DMS 273 (cell line): ENCODE measurements at regions not wholly inside any gene's neighbourhood (a gene's known extent, or its start where the extent isn't known, plus 50 kb on each side); places are given as distances from the start of the nearest gene placed in this dataset.
A peak's percentile ranks its signal among the peaks of the same experiment; 100 is the strongest.

Experiments used
- DNase-seq: peaks from one replicate; lab custom pipeline; 2025; ENCODE audit not compliant: unreplicated experiment; lab: John Stamatoyannopoulos, UW

DNA sequence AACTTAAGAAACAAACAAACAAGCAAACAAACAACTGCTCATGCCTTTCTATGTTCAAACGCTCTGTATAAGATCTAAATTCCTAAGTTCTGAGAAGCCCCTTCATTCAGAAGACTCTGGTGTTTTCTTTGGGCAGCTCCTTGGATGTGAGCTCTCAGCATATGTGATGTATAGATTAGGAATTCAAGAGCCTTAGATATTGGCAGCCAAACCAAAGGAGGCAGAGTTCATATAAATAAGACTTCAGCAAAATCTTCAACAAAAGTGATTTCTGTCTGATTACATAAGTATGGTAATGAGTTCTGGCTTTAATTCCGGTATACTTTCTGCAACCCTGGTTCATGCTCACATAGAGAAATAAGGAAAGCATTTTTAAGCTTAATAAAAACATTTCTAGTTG is 145.6 kb downstream of the DYRK2 start:
- no peak for DNase-seq

DNA sequence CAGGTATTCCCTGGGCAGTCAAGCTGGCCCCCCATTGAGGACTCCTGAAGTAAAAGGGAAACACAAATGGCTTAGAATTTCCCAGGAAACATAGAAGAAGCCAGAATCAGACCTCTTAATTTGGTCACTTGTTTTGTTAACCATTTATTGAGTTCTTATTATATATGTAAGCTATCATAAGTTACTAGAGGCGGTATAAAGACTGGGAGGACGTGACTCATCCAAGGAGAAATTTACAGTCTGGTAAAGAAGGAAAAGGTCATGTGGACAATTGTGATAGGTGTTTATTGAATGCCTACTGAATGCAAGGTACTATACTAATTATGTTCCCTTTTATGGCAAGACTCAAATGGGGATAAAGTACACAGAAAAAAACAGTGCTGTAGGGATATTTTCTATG is 146.7 kb downstream of the DYRK2 start:
- DNase-seq, result no peak

DNA sequence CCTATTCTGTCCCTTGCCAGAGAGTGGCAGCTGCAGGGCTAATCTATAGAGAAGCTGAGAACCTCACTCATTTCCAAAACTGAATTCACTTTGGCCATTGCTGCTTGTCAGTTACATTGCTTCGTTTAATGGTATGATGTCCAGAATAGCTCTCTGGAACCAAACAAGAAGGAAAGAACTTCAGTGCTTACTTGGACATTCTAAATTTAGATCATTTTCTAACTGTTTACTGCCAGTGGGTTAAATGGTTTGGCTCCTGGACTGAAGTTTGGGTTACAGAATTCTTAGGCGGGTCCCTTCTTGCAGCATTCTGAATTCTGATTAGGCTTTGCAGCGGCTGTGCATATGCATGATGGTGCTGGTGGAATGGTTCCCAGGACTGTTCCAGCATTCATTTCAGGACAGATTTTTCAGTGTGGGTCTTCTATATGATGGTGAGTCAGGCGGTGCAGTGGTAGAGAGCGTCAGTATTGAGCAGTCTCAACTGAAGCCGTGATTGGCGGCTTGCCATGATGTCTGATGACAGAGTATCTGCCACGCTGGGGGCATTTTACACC is 148.7 kb downstream of the DYRK2 start:
- peak; percentile 52 for DNase-seq

DNA sequence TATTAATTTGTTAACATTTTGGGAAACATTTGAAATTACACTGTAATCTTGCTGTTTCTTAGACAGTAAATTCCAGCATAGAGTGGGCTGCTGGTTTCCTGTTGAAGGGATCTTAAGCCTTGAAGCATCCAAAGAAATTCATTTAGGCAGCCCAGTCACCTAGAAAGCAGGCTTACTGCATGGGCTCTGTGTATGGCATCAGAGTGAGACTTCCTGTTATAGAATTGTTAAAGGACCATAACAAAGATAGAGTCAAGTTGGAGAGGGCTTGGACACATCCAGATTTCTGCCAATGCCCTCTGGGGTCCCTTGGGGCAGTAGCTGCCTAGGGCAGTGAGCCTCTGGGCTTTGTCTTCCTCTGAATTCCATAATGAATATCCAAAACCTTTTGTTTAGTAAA is 149.2 kb downstream of the DYRK2 start:
- DNase-seq, result no peak

DNA sequence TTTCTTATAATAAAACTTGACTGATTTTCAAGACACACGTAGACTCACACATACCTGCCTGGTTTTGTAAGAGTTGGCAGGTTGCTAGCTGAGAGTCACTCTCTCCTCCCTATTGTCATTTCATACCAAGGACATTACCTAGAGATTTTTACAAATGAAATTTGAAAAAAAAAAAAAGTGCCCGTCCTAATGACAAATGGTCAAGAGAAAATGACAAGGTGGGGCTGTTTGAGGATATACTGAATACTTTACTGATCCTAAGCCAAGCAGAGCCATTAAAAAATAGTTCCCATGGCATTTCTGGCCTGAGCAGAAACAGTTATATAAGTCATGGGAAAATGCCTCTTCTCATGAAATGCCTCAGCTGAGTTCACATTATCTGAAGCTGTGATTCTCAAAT is 150.2 kb downstream of the DYRK2 start:
- no peak for DNase-seq

DNA sequence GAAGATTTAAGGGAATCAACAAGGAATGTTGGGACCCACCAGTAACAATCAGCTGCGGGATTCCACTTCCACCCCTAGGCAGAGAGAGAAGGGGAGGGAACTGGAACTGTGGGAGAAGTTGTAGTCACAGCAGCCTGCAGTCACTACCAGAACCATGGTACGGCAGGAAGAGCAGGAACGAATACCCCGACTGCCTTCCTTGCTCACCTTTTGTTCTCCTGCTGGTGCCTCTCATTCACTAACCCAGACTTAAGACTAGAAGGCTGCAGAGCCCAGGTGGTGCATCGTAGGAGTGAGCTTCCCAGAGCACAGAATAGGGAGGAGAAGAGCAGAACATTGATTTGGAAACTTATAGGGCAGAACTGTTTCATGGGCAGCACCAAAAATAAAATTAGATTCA is 154.2 kb downstream of the DYRK2 start:
- DNase-seq, result no peak

DNA sequence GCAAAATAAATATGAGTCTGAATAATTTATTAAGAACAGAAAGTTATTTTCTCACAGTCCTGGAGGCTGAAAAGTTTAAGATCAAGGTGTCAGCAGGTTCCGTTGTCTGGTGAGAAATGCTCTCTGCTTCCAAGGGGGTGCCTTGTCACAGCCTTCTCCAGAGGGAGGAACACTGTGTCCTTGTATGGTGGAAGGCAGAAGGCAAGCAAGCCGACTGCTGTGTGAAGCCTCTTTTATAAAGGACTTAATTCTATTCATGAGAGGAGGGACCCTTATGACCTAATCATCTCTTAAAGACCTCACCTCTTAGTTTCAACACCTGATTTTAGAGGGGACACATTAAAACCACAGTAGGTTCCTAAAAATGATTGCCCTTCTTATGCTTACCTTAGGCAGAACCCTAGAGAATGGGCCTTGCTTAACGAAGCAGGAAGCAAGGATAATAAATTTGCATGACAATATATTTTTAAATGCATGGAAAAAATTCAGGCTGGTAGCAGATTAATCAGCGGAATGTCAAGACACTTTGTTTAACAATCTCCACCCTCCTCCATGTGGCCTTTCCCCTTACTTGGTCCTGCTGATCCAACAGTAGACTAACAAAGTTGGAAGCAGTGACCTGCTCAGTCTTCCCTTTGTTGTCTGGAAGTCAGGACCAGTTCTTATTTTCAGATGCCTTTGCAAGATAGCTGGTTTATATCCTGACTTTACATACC is 154.9 kb downstream of the DYRK2 start:
- DNase-seq, result no peak

DNA sequence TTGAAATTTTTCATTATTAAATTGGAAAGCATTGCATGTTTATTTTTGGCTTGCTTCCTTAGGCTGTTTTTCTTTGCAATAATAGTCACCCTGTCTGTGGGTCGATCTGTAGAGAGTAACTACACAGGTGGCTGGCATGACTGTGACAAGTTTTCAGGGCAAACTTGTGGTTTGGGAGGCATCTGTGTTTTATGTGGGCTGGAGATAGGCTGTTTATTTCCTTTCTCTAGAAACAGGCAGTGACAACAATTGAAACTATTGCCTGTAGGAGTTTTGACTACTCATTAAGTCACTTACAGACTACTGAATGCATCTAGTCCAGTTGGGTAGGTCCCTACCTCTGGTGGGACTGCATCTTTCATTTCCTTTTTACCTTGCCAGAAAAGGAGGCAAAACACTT is 155.6 kb downstream of the DYRK2 start:
- no peak for DNase-seq

DNA sequence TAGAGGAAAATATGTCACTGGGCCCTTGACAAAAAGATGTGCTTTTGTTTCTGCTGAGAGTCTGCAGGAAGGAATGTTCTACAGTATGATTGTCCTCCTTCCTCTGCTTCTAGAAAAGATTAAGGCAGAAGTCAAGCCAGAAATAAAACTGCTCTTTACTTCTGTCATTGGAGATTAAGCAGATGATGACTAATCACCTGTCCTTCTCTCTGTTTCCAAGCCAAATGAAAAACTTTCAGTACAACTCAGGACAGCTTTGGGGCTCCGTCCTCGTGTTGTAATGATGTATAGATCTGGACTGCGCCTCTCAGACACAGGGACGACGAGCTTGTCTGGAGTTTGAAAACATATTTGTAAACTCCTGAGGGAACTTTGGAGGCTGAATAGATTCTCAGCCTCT is 159.3 kb downstream of the DYRK2 start:
- DNase-seq, result no peak

DNA sequence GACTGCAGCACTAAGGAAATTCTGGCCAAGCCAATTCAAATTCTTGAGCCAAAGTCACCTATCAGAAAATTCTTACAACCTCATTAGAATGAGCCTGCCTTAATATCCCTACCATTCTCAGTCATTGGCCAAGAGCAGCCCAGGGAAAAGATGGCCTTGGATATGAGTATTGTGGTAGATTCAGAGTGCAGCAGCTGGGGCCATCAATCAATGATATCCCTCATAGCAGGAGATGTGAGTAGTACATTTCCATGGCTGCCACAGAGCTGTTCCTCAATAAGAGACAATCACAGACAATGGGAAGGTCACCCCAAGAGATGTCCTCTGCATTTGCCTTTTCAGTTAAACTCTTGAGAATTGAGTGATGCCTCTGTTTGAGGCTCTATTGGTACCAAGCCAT is 161.6 kb downstream of the DYRK2 start:
- no peak for DNase-seq

DNA sequence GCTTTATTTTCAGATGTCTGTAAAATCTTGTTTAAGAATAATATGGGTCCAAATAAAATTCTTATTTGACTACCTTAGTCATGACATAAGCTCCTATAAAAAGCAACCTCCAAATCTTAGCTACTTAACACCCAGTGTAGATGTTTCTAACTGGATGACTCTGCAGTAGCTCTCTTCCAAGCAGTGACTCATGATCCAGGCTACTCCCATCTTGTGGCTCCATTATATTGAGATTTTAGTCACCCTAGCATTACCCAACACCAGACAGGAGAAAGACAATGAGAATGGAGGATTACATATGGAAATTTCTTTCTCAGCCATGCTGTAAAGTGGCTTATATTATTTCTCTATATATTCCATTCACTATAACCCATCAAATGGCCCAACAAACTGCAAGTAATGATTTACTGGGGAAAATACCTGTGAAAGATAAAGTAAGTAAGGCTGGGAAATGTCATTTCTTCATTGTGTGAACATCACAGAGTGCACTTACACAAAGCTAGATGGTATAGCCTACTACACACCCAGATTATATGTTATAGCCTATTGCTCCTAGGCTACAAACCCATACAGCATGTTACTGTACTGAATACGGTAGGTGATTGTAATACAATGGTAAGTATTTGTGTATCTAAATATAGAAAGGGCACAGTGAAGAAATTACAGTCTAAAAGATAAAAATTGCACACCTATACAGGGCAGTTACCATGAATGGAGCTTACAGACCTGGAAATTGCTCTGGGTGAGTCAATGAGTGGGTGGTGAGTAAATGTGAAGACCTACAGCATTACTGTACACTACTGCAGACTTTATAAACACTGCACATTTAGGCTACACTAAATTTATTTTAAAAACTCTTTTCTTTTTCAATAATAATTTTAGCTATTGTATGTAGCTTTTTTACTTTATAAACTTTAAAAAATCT is 163.2 kb downstream of the DYRK2 start:
- no peak for DNase-seq

DNA sequence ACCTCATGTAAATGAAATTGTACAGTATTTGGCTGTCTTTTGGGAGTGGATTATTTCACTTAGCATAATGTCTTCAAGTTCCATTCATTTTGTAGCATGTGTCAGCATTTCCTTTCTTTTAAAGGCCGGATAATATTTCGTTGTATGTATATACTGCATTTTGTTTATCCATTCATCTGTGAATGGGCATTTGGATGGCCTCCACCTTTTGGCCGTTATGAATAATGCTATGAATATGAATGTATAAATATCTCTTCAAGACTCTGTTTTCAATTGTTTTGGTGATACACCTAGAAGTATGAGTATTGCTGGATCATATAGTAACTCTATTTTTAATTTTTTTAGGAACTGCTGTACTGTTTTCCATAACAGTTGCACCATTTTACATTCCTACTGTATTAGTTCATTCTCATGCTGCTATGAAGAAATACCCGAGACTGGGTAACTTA is 164.9 kb downstream of the DYRK2 start:
- no peak for DNase-seq

DNA sequence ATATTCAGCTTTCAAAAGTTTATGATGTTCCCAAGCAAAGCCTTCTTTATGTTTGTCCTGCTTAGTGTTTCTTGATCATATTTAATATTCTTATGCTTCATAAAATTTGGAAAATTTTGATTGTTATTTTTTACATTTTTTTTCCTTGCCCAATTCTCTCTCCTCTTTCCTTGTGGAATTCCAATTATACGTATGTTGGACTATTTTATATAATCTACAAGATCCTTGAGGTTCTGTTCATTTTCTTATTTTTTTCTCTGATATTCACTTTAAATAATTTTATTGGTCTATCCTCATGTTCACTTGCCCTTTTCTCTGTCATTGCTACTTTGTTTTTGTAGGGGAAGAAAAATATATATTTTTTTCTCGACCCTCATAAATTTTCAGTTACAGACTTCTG is 167.7 kb downstream of the DYRK2 start:
- no peak for DNase-seq

DNA sequence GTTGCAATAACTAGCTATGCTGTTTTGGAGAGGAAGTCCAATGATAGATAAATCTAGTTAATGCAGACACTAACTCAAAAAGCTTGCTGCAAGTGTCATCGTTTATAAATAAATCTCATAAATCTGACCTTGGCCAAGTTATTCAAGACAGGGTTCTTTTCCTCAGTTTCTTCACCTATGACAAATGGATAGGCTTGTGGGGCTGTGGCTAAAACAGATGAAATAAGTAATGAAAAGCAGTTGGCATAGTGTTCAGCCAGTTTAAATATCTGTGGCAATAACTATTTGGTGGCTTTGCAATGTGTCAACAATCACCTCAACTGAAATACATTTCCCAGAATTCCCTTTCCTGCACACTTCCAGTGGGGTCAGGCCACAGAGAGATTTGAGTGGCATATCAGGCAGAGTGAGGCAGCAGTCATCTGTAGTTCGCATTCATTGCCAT is 169.9 kb downstream of the DYRK2 start:
- no peak for DNase-seq

DNA sequence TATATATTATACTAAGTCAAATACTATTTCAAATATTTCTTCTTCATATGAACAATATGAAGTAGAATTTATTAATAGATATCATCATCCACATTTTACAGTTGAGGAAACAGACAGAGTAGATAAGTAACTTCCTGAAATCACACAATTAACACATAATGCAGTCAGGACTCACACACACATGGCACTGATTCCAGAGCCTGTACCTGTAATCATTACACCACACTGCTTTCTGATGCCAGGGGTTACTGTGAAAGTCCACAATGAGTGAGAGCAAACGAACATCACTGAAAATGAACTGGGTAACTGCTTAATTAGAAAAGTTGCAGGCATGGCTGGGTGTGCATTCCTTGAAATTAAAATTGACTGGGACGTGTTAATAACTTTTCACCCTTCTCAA is 169.3 kb upstream of the IFNG-AS1 start:
- no peak for DNase-seq

DNA sequence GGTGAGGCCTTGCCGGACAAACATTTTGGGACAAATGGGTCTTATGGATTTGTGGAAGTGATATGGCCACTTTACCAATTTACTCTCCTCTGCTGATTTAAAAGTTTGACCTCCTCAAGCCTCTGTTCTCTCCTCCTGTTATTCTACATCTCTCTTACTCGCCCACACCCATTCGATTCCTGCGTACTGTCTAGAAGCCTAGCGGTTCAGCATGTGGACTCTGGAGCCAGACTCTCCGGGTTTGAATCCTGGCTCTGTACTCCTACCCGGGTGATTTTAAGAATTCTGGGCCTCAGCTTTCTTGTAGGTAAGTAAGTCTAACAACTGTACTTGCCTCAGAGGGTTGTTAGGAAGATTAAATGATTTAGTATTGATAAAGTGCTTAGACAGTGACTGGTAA is 168.6 kb upstream of the IFNG-AS1 start:
- DNase-seq, result no peak

DNA sequence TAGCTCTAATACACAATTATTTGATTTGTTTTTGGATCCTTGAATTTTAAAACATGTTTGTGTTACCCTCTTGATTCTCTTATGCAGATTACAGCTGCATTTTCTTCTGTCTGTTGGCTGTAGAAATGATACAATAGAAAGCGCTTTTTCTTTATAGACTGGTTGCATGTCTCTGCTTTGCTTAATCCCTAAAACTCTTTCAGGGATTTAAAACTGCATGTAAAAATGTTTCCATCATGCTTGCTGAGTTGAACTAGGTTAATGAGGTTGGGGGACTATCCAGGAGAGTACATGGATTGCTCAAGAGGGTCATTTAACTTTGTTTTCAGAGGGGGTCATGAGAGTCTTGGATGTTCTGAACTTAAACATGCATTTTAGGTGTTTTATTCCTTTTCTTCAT is 166.4 kb upstream of the IFNG-AS1 start:
- no peak for DNase-seq

DNA sequence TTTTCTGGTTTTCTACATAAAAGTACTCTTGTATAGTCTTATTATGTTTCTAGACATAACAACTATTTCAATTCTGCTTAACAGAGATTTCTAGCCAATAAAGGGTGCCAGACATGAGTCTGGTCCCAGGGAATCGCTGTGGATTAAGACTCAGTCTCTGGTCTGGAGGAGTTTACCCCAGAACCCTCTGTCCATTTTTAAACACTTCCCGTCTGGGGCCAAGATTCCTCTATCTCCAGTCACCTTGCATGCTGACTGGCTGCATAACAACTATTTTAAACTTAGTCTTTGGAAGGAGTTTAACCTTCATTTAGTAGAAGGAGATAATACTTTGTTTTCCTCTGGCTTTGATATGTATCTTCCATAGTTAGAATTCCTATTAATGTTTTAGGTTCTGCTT is 163.1 kb upstream of the IFNG-AS1 start:
- DNase-seq, result no peak

DNA sequence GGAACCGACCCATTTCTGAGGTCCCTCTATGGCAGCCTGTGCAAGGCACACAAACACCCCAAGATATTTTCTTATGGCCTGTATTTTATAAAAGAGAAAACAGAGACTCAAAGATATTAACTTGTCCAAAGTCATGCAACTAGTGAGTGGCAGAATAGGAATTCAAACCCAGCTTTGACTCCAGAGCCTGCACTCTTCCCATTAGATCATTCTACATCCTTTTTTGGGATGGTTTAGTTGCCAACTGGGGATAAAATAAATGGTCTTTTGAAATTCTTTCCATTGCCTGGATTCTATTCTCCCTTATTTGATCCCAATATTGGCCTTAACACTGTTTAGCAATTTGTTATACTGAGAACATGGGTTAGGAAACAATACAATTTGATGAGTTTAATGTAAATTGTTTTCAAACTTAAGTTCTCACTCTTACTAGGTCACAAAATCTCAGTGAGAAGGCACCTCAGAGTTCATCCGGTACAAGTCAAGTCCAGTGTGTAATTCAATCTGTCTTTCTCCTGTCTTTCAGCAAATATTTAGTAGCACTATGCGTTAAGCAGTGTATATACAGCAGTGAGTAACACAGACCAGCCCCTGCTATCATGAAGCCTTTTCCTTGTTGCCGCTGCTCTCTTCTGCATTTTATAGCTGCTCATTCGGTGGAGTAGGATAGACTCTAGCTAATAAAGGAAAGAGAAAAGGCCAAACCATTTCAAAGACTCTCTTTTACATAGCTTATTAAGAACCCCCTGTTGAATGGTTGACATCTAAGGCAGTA is 162.1 kb upstream of the IFNG-AS1 start:
- DNase-seq, result peak; percentile 16

DNA sequence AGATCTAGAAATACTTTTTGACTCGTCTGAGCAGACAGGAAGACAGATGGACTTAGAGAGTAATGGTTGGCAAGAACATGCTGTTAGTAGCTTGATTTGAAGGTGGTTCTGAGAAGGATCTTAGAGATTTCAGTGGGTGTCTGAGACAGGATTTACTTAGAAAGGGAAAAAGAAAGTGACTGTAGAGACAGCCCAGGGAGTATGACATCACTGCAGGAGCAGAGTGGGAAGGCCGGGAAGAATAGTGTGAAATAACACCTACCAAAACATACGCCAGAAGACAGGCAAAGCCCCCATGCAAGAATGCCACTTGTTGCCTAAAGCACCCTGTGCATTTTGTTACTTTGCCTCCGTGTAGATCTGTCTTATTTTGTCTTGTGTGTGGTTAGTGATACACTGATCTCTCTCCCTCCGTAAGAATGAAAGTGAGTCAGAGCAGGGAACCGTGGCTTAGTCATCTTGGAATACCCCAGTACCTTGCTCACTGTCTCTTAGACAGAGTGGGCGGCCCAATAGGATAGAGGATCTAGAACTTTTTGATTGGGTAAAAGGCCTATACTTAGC is 161.3 kb upstream of the IFNG-AS1 start:
- peak; percentile 30 for DNase-seq

DNA sequence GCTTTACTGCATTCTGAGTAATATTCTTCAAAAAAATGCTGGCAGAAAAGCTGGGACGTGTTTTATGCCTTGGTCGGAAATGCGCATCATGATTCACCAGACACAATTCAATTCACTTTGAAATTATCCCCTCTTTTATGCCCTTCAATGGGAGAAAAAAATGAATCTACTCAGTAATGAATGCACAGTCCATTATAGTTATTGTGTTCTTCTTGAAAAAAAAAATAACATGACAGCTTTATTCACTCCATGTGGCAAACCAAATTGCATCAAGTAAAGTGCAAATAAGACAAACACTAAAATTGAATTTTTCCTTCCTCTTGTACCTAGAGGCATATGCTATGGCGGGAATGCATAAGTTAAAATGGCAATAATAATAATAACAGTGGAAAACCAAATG is 159.4 kb upstream of the IFNG-AS1 start:
- no peak for DNase-seq
